GM21737 (cell line): ENCODE measurements at regions not wholly inside any gene's neighbourhood (a gene's known extent, or its start where the extent isn't known, plus 50 kb on each side); places are given as distances from the start of the nearest gene placed in this dataset.

ENCODE experiments used
- ATAC-seq: cut with Tn5 transposase; IDR thresholded peaks from one replicate; pipeline ENCODE4 v1.9.1; 2021; ENCODE audit warnings: mild to moderate bottlenecking, moderate library complexity; ENCODE audit not compliant: unreplicated experiment

- no peak for ATAC-seq
These were observed 304.5 kb upstream of the KAZN start for GRCh38 chr1:14294006-14294405.

GRCh38 chr1:14294860-14295536, 303.5 kb upstream of the KAZN start:
- ATAC-seq, result no peak

- ATAC-seq, result no peak
These were observed 301.7 kb upstream of the KAZN start for GRCh38 chr1:14296795-14297194.

- no peak for ATAC-seq
These were observed 301.1 kb upstream of the KAZN start for GRCh38 chr1:14297356-14297755.

- no peak for ATAC-seq
These were observed 299.7 kb upstream of the KAZN start for GRCh38 chr1:14298806-14299205.

- ATAC-seq, result no peak
These were observed 297.3 kb upstream of the KAZN start for GRCh38 chr1:14300991-14301703.

- no peak for ATAC-seq
These were observed 296.8 kb upstream of the KAZN start for GRCh38 chr1:14301704-14302024.

- ATAC-seq, result no peak
These were observed 296.5 kb upstream of the KAZN start for GRCh38 chr1:14302025-14302424.

- no peak for ATAC-seq
These were observed 295.5 kb upstream of the KAZN start for GRCh38 chr1:14303011-14303410.

- ATAC-seq, result no peak
These were observed 294.1 kb upstream of the KAZN start for GRCh38 chr1:14304381-14304865.

GRCh38 chr1:14308460-14308859, 290.0 kb upstream of the KAZN start:
- no peak for ATAC-seq

GRCh38 chr1:14309984-14310383, 288.5 kb upstream of the KAZN start:
- no peak for ATAC-seq

GRCh38 chr1:14310476-14310875, 288.0 kb upstream of the KAZN start:
- no peak for ATAC-seq

- ATAC-seq, result no peak
These were observed 284.6 kb upstream of the KAZN start for GRCh38 chr1:14313731-14314431.

- ATAC-seq, result no peak
These were observed 279.7 kb upstream of the KAZN start for GRCh38 chr1:14318830-14319229.

- no peak for ATAC-seq
These were observed 278.0 kb upstream of the KAZN start for GRCh38 chr1:14320518-14320917.

GRCh38 chr1:14320986-14321385, 277.5 kb upstream of the KAZN start:
- ATAC-seq, result no peak

- no peak for ATAC-seq
These were observed 277.1 kb upstream of the KAZN start for GRCh38 chr1:14321422-14321821.

- no peak for ATAC-seq
These were observed 274.8 kb upstream of the KAZN start for GRCh38 chr1:14323568-14324247.

GRCh38 chr1:14324248-14324630, 274.2 kb upstream of the KAZN start:
- no peak for ATAC-seq

- ATAC-seq, result no peak
These were observed 271.6 kb upstream of the KAZN start for GRCh38 chr1:14326857-14327256.

GRCh38 chr1:14328685-14329084, 269.8 kb upstream of the KAZN start:
- no peak for ATAC-seq
